SH-SY5Y (cell line): ENCODE measurements at regions not wholly inside any gene's neighbourhood (a gene's known extent, or its start where the extent isn't known, plus 50 kb on each side); places are given as distances from the start of the nearest gene placed in this dataset.

ENCODE experiments used
- GATA2 ChIP-seq: IDR thresholded peaks from 2 replicates; pipeline ENCODE4 v1.6.1; 2011; ENCODE audit warnings: mild to moderate bottlenecking, low read depth, low read length
- GATA3 ChIP-seq: IDR thresholded peaks from 2 replicates; pipeline ENCODE4 v1.6.1; 2011; ENCODE audit warnings: low read depth, mild to moderate bottlenecking, low read length, moderate library complexity

DNA sequence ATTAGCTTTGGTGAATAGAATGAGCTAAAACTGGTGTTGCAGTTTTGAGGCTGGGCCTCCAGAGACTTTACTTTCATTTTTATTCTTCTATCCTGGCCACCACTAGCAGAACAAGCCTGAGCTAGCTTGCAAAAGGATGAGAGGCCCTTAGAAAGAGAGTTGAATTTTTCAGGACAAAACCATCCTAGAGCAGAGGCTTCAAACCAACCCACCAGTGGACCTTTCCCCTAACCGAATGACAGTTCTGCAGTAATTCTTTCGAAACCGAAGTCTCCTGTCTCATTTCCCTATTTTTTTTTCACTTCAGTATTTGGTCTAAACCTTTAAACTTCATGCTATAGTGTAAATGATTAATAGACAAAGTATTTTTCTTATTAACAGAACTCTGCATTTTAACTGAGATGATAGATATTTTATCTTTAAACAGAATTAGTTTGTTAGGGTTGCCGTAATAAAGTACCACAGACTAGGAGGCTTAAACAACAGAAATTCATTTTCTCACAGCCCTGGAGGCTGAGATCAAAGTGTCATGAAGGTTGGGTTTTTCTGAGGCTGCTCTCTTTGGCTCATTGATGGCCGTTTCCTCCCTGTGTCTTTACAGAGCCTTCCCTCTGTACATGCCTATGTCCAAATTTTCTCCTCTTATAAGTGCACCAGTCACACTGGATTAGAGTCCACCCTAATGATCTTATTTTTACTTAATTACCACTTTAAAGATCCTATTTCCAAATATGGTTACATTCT, 80.6 kb upstream of the PAK5 start:
- no peak for TF ChIP-seq GATA2
- TF ChIP-seq GATA3, result no peak
